Suprapubic skin (tissue), 4 donors: ENCODE measurements at regions not wholly inside any gene's neighbourhood (a gene's known extent, or its start where the extent isn't known, plus 50 kb on each side); places are given as distances from the start of the nearest gene placed in this dataset.

Source experiments
- DNase-seq, 2 donors: peaks; one replicate each; pipeline ENCODE4 v3.0.0-alpha.2; 2019; ENCODE audit warnings: low spot score in 2 of 2
- H3K27ac ChIP-seq: fragments of 200-600 bp; sonication (generic); one replicate; pipeline ENCODE4 v1.5.1; 2019
- H3K27me3 ChIP-seq: fragments of 200-600 bp; sonication (generic); one replicate; pipeline ENCODE4 v1.5.1; 2019
- H3K36me3 ChIP-seq: fragments of 200-600 bp; sonication (generic); one replicate; pipeline ENCODE4 v1.5.1; 2019
- H3K4me1 ChIP-seq: fragments of 200-600 bp; sonication (generic); one replicate; pipeline ENCODE4 v1.5.1; 2019
- H3K4me3 ChIP-seq: fragments of 200-600 bp; sonication (generic); one replicate; pipeline ENCODE4 v1.5.1; 2019; ENCODE audit warnings: mild to moderate bottlenecking
- H3K9me3 ChIP-seq: fragments of 200-600 bp; sonication (generic); one replicate; pipeline ENCODE4 v1.5.1; 2019
- CTCF ChIP-seq, 2 donors: fragments of 200-600 bp in 1 of 2; fragments of 450-650 bp in 1 of 2; sonication (generic) in 1 of 2; IDR thresholded peaks; one replicate each; pipeline ENCODE4 v1.5.1; 2016 to 2019; ENCODE audit warnings: antibody characterized with exemption in 2 of 2, mild to moderate bottlenecking in 1 of 2, moderate library complexity in 1 of 2
- EP300 ChIP-seq: sonication (generic); formaldehyde crosslinking; IDR thresholded peaks from one replicate; pipeline ENCODE4 v1.6.1; 2017; ENCODE audit warnings: antibody characterized with exemption
- POLR2A ChIP-seq, 2 donors: fragments of 450-650 bp; IDR thresholded peaks; one replicate each; pipeline ENCODE4 v1.6.1; 2017; ENCODE audit warnings: antibody characterized with exemption in 2 of 2, mild to moderate bottlenecking in 2 of 2, moderate library complexity in 2 of 2
- POLR2AphosphoS5 ChIP-seq, 3 donors: sonication (generic); formaldehyde crosslinking; IDR thresholded peaks; one replicate each; pipeline ENCODE4 v1.6.1; 2017; ENCODE audit warnings: antibody characterized with exemption in 3 of 3
- WGBS: methylation state at CpG from one replicate; pipeline ENCODE4 v1.1.5; 2018; 5-methylcytosine and 5-hydroxymethylcytosine counted together

- Histone ChIP-seq H3K27me3 (no peaks in the 10 kb centered on the region), H3K27ac (no peak overlapping the region), H3K4me1 (no peaks in the 10 kb centered on the region), H3K36me3 (no peaks in the 10 kb centered on the region), H3K9me3 (no peaks in the 10 kb centered on the region), H3K4me3 (no peak overlapping the region)
- no peak for DNase-seq
- TF ChIP-seq CTCF (IDR thresholded peaks at IDR 0.05) (no peak), POLR2A (IDR thresholded peaks at IDR 0.05) (no peak), POLR2AphosphoS5 (IDR thresholded peaks at IDR 0.05) (no peak), EP300 (no peak)
- WGBS = 80% methylated on average over 1 of the region's 1 CpG
Measured at GRCh38 chr3:25985621-25986020, 195.7 kb downstream of the OXSM start.

- no peak for DNase-seq
- no peaks in the 10 kb centered on the region for H3K4me1 ChIP-seq
- H3K9me3 ChIP-seq = peaks cover 12% of the 10 kb centered on the region
- H3K27ac ChIP-seq = no peak overlapping the region
- H3K27me3 ChIP-seq = no peaks in the 10 kb centered on the region
- TF ChIP-seq CTCF (IDR thresholded peaks at IDR 0.05) = no peak
- TF ChIP-seq POLR2AphosphoS5 (IDR thresholded peaks at IDR 0.05) = no peak
- no peak for TF ChIP-seq POLR2A (IDR thresholded peaks at IDR 0.05)
- TF ChIP-seq EP300 = no peak
- H3K36me3 ChIP-seq = no peaks in the 10 kb centered on the region
- no peak overlapping the region for H3K4me3 ChIP-seq
- WGBS = 94% methylated on average over 3 of the region's 3 CpGs
Measured at GRCh38 chr3:25992606-25993005, 202.7 kb downstream of the OXSM start.

GRCh38 chr3:26004172-26004571, 214.3 kb downstream of the OXSM start:
- no peak for TF ChIP-seq CTCF (IDR thresholded peaks at IDR 0.05)
- no peak for TF ChIP-seq POLR2AphosphoS5 (IDR thresholded peaks at IDR 0.05)
- no peak for TF ChIP-seq EP300
- TF ChIP-seq POLR2A (IDR thresholded peaks at IDR 0.05) = no peak
- no peak for DNase-seq

GRCh38 chr3:26011276-26011675, 221.4 kb downstream of the OXSM start:
- no peaks in the 10 kb centered on the region for H3K36me3 ChIP-seq
- no peaks in the 10 kb centered on the region for H3K4me1 ChIP-seq
- no peak overlapping the region for H3K27ac ChIP-seq
- TF ChIP-seq EP300 (no peak), POLR2A (IDR thresholded peaks at IDR 0.05) (no peak), POLR2AphosphoS5 (IDR thresholded peaks at IDR 0.05) (no peak), CTCF (IDR thresholded peaks at IDR 0.05) (no peak)
- DNase-seq = no peak
- WGBS = 55% methylated on average over 6 of the region's 6 CpGs
- no peak overlapping the region for H3K4me3 ChIP-seq
- no peaks in the 10 kb centered on the region for H3K27me3 ChIP-seq
- no peaks in the 10 kb centered on the region for H3K9me3 ChIP-seq

More at GRCh38 chr3:26004172-26004571, 214.3 kb downstream of the OXSM start:
- no peaks in the 10 kb centered on the region for H3K36me3 ChIP-seq
- no peaks in the 10 kb centered on the region for H3K4me1 ChIP-seq
- no peak overlapping the region for H3K27ac ChIP-seq
- H3K9me3 ChIP-seq = peaks cover 4% of the 10 kb centered on the region
- no peaks in the 10 kb centered on the region for H3K27me3 ChIP-seq
- no peak overlapping the region for H3K4me3 ChIP-seq

- Histone ChIP-seq H3K4me3 (no peak overlapping the region), H3K27ac (no peak overlapping the region), H3K4me1 (no peaks in the 10 kb centered on the region), H3K27me3 (no peaks in the 10 kb centered on the region), H3K9me3 (no peaks in the 10 kb centered on the region), H3K36me3 (no peaks in the 10 kb centered on the region)
- no peak for TF ChIP-seq POLR2AphosphoS5 (IDR thresholded peaks at IDR 0.05)
- no peak for TF ChIP-seq POLR2A (IDR thresholded peaks at IDR 0.05)
- no peak for TF ChIP-seq EP300
- TF ChIP-seq CTCF (IDR thresholded peaks at IDR 0.05) = no peak
- 93% methylated on average over 3 of the region's 3 CpGs for WGBS
- DNase-seq = no peak
Measured at GRCh38 chr3:26012241-26012745, 222.4 kb downstream of the OXSM start.
